ENCODE measurements at regions not wholly inside any gene's neighbourhood (a gene's known extent, or its start where the extent isn't known, plus 50 kb on each side); places are given as distances from the start of the nearest gene placed in this dataset.

DNA sequence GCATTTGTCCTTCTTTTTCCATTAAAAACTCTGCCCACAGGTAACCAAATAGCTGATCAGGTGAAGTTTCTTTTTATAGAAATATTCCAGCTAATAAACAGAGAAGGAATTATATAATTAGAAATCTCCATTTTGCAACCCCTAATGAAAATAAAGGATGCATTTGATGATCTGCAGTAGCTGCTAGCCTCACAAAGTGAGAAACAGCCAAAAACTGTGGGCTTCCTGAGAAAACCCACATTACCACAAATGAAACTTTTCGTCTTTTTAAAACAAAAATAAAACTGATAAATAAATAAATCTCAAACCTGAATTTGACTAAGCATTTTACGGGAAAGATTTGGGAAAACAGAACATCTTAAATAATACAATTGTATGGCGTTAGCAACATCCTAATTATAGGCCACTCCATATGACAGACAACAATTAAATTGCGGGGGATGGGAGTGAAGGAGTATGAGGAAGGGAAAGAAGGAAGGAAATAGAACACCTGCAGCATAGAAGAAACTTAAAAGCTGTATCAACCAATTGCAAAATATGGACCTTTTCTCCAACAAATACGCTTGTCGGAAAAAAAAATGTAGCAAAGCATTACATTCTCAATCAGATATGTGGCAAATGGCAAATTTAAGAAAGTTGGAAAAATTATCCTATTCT lies 283.0 kb upstream of the ITGA1 start:
- DNase-seq = no peak

- DNase-seq = no peak
Measured at GRCh38 chr5:52517667-52518066, 270.0 kb upstream of the ITGA1 start.

- DNase-seq = no peak
Measured at GRCh38 chr5:52520171-52520570, 267.5 kb upstream of the ITGA1 start.

- no peak for DNase-seq
Measured at GRCh38 chr5:52521236-52521635, 266.5 kb upstream of the ITGA1 start.

- no peak for DNase-seq
Measured at GRCh38 chr5:52523701-52524100, 264.0 kb upstream of the ITGA1 start.

DNA sequence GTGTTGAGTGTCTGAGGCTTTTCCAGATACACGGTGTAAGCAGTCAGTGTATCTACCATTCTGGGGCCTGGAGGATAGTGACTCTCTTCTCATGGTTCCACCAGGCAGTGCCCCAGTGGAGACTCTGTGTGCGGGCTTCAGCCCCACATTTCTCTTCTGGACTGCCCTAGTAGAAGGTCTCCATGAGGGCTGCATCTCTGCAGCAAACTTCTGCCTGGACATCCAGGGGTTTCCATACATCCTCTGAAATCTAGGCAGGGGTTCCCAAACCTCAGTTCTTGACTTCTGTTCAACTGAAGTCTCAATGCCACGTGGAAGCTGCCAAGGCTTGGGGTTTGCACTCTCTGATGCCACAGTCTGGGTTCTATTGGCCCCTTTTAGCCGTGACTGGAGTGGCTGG lies 256.6 kb upstream of the ITGA1 start:
- DNase-seq = no peak

GRCh38 chr5:52543594-52543993 lies 244.1 kb upstream of the ITGA1 start:
- no peak for DNase-seq

GRCh38 chr5:52544738-52545137 lies 243.0 kb upstream of the ITGA1 start:
- DNase-seq = no peak

DNA sequence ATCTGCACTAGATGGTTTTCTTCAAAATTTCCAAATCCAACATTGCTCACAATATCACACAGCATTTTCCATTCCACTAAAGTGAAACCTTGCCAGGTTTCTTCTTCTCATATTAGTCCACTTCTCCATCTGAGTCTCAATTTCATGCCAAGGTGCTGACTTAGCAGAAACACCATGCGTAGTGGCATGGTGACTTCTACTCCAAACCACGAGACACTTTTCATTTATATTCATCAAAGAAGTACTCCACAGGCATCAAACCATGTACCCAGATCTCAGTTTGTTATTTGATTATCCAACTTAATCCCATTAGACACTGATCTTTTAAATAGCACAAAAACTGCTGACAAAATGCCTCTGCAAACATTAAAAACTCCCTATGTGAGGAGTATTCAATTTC lies 233.4 kb upstream of the ITGA1 start:
- no peak for DNase-seq

GRCh38 chr5:52560366-52560765 lies 227.3 kb upstream of the ITGA1 start:
- peak; percentile 29 for DNase-seq

DNA sequence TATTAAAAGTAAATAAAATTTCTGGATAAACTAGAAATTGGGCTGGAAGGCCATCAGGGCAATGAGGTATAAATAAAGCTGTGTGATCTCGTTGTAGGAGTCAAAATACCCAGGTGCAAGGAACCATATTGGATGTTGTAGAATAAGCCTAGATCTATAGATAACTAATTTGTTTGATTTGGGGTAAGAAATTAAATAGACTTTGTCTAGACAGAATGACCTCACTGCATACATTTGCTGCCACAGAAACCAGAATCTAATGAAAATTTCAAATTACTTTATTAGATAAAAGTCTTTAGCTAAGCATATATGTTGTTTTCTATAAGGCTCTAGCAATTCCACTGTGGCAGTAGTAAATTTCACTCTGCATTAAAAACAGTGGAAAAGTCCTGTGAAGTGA lies 225.2 kb upstream of the ITGA1 start:
- no peak for DNase-seq

- no peak for DNase-seq
Measured at GRCh38 chr5:52564587-52564986, 223.1 kb upstream of the ITGA1 start.

DNA sequence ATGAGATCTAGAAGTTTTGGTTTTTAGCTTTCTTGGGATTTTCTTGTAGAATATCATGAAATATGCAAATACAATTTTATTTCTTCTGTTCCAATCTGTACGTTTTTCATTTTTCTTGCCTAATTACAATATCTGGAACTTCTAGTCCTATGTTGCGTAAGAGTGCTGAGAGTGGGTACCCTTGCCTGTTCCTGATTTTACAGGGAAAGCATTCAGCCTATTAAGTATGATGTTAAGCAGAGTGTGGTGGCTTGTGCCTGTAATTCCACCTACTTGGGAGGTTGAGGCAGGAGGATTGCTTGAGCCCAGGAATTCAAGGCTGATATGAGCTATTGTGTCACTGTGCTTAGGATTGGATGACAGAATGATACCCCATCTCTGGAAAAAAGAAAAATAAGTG lies 210.2 kb upstream of the ITGA1 start:
- no peak for DNase-seq

DNA sequence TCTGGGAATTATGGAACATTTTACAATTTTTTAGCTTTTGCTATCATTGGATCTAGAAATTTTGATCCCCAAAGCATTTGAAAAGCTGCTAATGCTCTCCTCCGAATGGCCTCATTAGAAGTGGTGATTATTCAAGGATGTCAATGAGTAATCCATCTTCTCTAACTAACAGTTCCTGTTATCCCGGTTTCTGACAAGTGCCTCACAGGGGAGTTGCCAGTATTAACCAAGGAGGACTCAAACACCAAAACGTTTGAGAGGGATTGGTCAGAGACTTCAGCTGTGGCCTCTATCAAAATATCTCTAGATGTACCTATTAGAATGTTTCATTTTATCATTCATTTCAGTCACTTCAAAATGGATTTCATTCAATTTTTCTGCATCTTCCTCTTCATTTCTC lies 208.3 kb upstream of the ITGA1 start:
- peak; percentile 38 for DNase-seq

DNA sequence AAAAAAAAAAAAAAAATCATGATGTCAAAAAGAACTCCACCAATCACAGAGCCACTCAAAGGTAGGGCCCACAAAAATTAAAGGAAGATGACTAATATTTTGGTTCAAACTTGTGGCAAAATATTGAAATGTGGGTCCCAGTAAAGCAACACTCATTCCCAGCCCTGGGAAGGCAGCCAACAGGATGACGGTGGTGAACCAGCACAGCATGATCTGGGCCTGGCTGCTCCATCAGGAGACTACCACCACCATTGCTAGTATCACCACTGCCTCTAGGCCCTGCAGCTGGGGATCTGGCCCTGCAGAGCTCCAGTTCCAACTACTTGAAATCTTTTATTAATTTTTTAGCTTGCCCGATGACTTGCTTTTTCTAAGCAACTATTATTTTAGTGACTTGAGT lies 206.8 kb upstream of the ITGA1 start:
- no peak for DNase-seq

DNA sequence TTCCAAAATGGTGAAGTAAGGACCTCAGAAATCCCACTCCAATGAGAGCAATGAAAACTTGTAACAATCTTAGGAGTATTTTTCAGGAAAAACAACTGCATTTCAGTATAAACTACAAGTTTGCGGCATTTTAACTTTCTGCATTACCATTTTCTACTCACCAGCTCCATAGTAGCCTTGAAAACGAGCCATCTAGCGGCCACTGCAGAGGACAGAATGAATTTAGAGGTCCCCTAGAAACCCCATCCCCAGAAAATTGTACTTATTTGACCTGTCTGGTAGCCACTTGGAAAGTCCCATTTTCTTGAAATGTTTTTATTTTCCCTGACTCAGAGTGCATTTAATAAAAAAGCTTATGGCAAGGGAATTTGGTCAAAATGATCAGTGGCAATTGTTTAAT lies 205.4 kb upstream of the ITGA1 start:
- no peak for DNase-seq

- DNase-seq = no peak
Measured at GRCh38 chr5:52587131-52587530, 200.6 kb upstream of the ITGA1 start.

DNA sequence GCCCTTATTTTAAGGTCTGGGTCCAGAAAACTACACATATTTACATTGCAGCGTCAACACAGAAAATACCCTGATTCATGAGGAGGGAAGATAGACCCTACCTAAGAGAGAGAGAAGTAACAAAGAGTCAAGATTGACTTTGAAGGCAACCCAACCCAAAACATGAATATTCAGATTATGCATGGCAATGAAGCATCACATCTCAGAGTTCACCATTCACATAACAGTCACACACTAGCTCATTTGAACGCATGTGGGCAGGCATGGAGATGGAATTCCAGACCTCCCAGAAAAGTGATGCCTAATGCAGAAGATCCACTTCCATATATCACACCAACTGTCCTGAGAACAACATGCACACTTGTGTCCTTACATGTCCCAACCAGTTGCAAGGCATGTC lies 190.1 kb upstream of the ITGA1 start:
- DNase-seq = no peak

GRCh38 chr5:52598968-52599367 lies 188.7 kb upstream of the ITGA1 start:
- DNase-seq = no peak

GRCh38 chr5:52603778-52604554 lies 183.8 kb upstream of the ITGA1 start:
- no peak for DNase-seq

- no peak for DNase-seq
Measured at GRCh38 chr5:52605317-52606313, 182.1 kb upstream of the ITGA1 start.

DNA sequence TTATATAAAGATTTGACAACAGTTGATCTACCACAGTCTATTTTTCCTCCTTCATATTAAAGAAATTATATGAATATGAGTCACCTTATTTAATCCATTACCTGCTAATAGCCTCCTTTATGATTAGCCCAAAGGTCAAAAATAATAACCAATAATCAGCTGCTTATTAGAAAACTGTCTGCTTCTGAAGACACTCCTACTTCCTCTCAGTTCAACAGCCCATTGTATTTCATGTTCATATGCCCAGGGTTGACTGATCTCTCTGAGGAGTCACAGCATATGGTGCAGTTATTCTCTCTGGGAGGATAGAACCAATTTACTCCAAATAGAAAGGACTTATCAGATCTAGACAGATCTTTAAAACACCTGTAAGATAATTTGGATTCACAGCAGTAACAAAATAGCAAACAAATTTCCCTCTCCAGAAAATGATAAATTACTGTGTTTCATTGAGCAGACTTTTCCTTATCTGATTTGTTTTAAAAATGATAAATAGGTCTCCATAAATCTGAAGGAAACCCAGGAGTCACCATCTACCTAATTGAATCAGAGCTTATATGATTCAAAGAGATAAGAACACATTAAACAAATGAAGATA lies 180.4 kb upstream of the ITGA1 start:
- no peak for DNase-seq

- DNase-seq = no peak
Measured at GRCh38 chr5:52620315-52620714, 167.4 kb upstream of the ITGA1 start.
